WTC11 (cell line): ENCODE measurements at regions not wholly inside any gene's neighbourhood (a gene's known extent, or its start where the extent isn't known, plus 50 kb on each side); places are given as distances from the start of the nearest gene placed in this dataset.

Experiments used
- ATAC-seq: fragments of 200-7000 bp; cut with Tn5 transposase; 2 replicates; pipeline ENCODE4 v1.10.0; 2021; ENCODE audit warnings: mild to moderate bottlenecking, moderate library complexity
- CTCF ChIA-PET: fragments of 300-600 bp; sonication (Branson Sonifier 250); formaldehyde crosslinking; loops from one replicate; lab custom pipeline; 2021; ENCODE audit warnings: antibody characterized with exemption; lab: Charles Lee
- POLR2A ChIA-PET: fragments of 350-600 bp; sonication (Branson Sonifier 250); formaldehyde crosslinking; loops from one replicate; lab custom pipeline; 2021; ENCODE audit warnings: antibody characterized with exemption; lab: Charles Lee
- DNase-seq: peaks from one replicate; pipeline ENCODE4 v3.0.0; 2021; ENCODE audit warnings: low spot score
- H3K27ac Mint-ChIP-seq: 2 replicates; pipeline ENCODE4 v1.8.0; 2021; ENCODE audit warnings: mixed read lengths
- H3K27me3 Mint-ChIP-seq: 2 replicates; pipeline ENCODE4 v1.8.0; 2021; ENCODE audit warnings: low read depth, mild to moderate bottlenecking, moderate library complexity, mixed read lengths
- H3K36me3 Mint-ChIP-seq: 2 replicates; pipeline ENCODE4 v1.8.0; 2021; ENCODE audit warnings: mixed read lengths
- H3K4me1 Mint-ChIP-seq: 2 replicates; pipeline ENCODE4 v1.8.0; 2022; ENCODE audit warnings: mixed read lengths
- H3K4me3 Mint-ChIP-seq: 2 replicates; pipeline ENCODE4 v1.8.0; 2021; ENCODE audit warnings: mild to moderate bottlenecking, moderate library complexity, mixed read lengths
- H3K9me3 Mint-ChIP-seq: 2 replicates; pipeline ENCODE4 v1.8.0; 2021; ENCODE audit warnings: mixed read lengths
- AR ChIP-seq: fragments of 250-450 bp; sonication (Bioruptor Pico); IDR thresholded peaks from 2 replicates; pipeline ENCODE4 v1.9.0; 2021; ENCODE audit warnings: mild to moderate bottlenecking
- CREM ChIP-seq: sonication (generic); formaldehyde crosslinking; IDR thresholded peaks from 2 replicates; pipeline ENCODE4 v1.8.1; 2022; ENCODE audit warnings: mild to moderate bottlenecking, missing genetic modification reagents, moderate library complexity
- ELF4 ChIP-seq: sonication (generic); formaldehyde crosslinking; IDR thresholded peaks from 2 replicates; pipeline ENCODE4 v1.8.1; 2022; ENCODE audit warnings: low read depth, mild to moderate bottlenecking, moderate library complexity, missing genetic modification reagents
- IRF2 ChIP-seq: sonication (generic); formaldehyde crosslinking; IDR thresholded peaks from 2 replicates; pipeline ENCODE4 v1.8.0; 2022; ENCODE audit warnings: low read depth, missing genetic modification reagents, borderline replicate concordance
- MAX ChIP-seq: sonication (generic); formaldehyde crosslinking; IDR thresholded peaks from 2 replicates; pipeline ENCODE4 v1.8.0; 2022; ENCODE audit warnings: mild to moderate bottlenecking, missing genetic modification reagents
- MLX ChIP-seq: sonication (generic); formaldehyde crosslinking; IDR thresholded peaks from 2 replicates; pipeline ENCODE4 v1.8.1; 2023; ENCODE audit warnings: mild to moderate bottlenecking, missing genetic modification reagents, moderate library complexity
- MYBL2 ChIP-seq: sonication (generic); formaldehyde crosslinking; IDR thresholded peaks from 2 replicates; pipeline ENCODE4 v1.8.1; 2023; ENCODE audit warnings: mild to moderate bottlenecking, moderate library complexity, missing genetic modification reagents
- OVOL2 ChIP-seq: fragments of 250-450 bp; sonication (Bioruptor Pico); IDR thresholded peaks from 2 replicates; pipeline ENCODE4 v1.9.0; 2021; ENCODE audit warnings: mild to moderate bottlenecking, borderline replicate concordance
- TEAD4 ChIP-seq: sonication (generic); formaldehyde crosslinking; IDR thresholded peaks from 2 replicates; pipeline ENCODE4 v1.8.0; 2022; ENCODE audit warnings: mild to moderate bottlenecking, missing genetic modification reagents
- ZNF263 ChIP-seq: sonication (generic); formaldehyde crosslinking; IDR thresholded peaks from 2 replicates; pipeline ENCODE4 v1.8.1; 2022; ENCODE audit warnings: low read depth, mild to moderate bottlenecking, moderate library complexity, missing genetic modification reagents
- ZNF281 ChIP-seq: sonication (generic); formaldehyde crosslinking; IDR thresholded peaks from 2 replicates; pipeline ENCODE4 v1.8.0; 2023; ENCODE audit warnings: mild to moderate bottlenecking, missing genetic modification reagents

GRCh38 chr19:20863176-20863575, 59.9 kb upstream of the ZNF85 start:
- peaks cover 66% of the 10 kb centered on the region for H3K9me3 Mint-ChIP-seq

More at GRCh38 chr19:20863176-20863575, 59.9 kb upstream of the ZNF85 start:
- ChIA-PET POLR2A (no interaction called here), CTCF (interaction anchor here (0.6 kb wide), 1 partner anchor 70 kb away, joined by 3 read pairs; no protein-coding TSS in a partner anchor)
- Mint-ChIP-seq H3K27ac (no peak overlapping the region), H3K36me3 (peaks cover 35% of the 10 kb centered on the region), H3K4me3 (no peak overlapping the region), H3K27me3 (no peaks in the 10 kb centered on the region; the same call in none of the 2 replicates), H3K4me1 (peaks cover 9% of the 10 kb centered on the region)
- no peak for DNase-seq
- no peak for ATAC-seq
- no peak for TF ChIP-seq ZNF263 (CRISPR knock-in tag)
- TF ChIP-seq MAX = no peak
- TF ChIP-seq ZNF281 = no peak
- TF ChIP-seq OVOL2 (CRISPR knock-in tag) = no peak
- TF ChIP-seq ELF4 = no peak
- no peak for TF ChIP-seq CREM (CRISPR knock-in tag)
- no peak for TF ChIP-seq IRF2 (CRISPR knock-in tag)
- no peak for TF ChIP-seq MYBL2 (CRISPR knock-in tag)
- TF ChIP-seq MLX (CRISPR knock-in tag) = no peak
- no peak for TF ChIP-seq TEAD4 (CRISPR knock-in tag)
- no peak for TF ChIP-seq AR
